ENCODE measurements at regions not wholly inside any gene's neighbourhood (a gene's known extent, or its start where the extent isn't known, plus 50 kb on each side); places are given as distances from the start of the nearest gene placed in this dataset.
"Not testable (repeated sequence)": the region's sequence is repeated elsewhere in the genome, so short reads cannot be mapped to it uniquely, and the experiment has no call there.

DNA sequence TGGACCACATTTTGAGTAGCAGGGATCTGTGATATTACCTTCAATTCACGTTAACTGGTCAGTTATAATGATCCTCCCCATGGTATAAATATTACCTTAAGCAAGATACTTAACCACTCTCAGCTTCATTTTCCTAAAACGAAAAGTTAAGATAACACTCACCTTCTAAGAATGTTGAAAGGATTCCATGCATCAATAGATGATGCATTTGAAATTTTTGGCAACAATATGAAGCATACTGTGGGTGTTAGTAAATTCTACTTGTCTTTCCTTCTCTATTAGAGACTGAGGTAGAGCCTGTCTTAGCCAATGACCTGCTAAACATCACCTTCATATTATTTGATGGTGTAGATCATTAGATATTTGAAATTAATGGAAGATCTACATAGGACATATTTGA lies 331.7 kb upstream of the TMC3 start:
- TF ChIP-seq, protein P1, sequence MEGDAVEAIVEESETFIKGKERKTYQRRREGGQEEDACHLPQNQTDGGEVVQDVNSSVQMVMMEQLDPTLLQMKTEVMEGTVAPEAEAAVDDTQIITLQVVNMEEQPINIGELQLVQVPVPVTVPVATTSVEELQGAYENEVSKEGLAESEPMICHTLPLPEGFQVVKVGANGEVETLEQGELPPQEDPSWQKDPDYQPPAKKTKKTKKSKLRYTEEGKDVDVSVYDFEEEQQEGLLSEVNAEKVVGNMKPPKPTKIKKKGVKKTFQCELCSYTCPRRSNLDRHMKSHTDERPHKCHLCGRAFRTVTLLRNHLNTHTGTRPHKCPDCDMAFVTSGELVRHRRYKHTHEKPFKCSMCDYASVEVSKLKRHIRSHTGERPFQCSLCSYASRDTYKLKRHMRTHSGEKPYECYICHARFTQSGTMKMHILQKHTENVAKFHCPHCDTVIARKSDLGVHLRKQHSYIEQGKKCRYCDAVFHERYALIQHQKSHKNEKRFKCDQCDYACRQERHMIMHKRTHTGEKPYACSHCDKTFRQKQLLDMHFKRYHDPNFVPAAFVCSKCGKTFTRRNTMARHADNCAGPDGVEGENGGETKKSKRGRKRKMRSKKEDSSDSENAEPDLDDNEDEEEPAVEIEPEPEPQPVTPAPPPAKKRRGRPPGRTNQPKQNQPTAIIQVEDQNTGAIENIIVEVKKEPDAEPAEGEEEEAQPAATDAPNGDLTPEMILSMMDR (IDR thresholded peaks at IDR 0.05 in 2 of 3, conservative IDR thresholded peaks at IDR 0.05 in 1 of 3; ENCODE audit: insufficient read depth in 2 of 3, low read depth in 1 of 3, low read length in 3 of 3), result not testable (repeated sequence)
- not testable (repeated sequence) for TF ChIP-seq SMARCC2 (IDR thresholded peaks at IDR 0.05; ENCODE audit: low read depth); SIN3A (IDR thresholded peaks at IDR 0.05; ENCODE audit: borderline replicate concordance in 2 of 2, control insufficient read depth in 1 of 2, low read depth in 2 of 2, low read length in 2 of 2); ZBTB40 (IDR thresholded peaks at IDR 0.05); ZBTB40 (CRISPR knock-in tag; IDR thresholded peaks at IDR 0.05)
- TF ChIP-seq, protein P2, sequence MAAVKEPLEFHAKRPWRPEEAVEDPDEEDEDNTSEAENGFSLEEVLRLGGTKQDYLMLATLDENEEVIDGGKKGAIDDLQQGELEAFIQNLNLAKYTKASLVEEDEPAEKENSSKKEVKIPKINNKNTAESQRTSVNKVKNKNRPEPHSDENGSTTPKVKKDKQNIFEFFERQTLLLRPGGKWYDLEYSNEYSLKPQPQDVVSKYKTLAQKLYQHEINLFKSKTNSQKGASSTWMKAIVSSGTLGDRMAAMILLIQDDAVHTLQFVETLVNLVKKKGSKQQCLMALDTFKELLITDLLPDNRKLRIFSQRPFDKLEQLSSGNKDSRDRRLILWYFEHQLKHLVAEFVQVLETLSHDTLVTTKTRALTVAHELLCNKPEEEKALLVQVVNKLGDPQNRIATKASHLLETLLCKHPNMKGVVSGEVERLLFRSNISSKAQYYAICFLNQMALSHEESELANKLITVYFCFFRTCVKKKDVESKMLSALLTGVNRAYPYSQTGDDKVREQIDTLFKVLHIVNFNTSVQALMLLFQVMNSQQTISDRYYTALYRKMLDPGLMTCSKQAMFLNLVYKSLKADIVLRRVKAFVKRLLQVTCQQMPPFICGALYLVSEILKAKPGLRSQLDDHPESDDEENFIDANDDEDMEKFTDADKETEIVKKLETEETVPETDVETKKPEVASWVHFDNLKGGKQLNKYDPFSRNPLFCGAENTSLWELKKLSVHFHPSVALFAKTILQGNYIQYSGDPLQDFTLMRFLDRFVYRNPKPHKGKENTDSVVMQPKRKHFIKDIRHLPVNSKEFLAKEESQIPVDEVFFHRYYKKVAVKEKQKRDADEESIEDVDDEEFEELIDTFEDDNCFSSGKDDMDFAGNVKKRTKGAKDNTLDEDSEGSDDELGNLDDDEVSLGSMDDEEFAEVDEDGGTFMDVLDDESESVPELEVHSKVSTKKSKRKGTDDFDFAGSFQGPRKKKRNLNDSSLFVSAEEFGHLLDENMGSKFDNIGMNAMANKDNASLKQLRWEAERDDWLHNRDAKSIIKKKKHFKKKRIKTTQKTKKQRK (IDR thresholded peaks at IDR 0.05; ENCODE audit: borderline replicate concordance, low read depth, low read length), result not testable (repeated sequence)
